ENCODE measurements at regions not wholly inside any gene's neighbourhood (a gene's known extent, or its start where the extent isn't known, plus 50 kb on each side); places are given as distances from the start of the nearest gene placed in this dataset.

DNA sequence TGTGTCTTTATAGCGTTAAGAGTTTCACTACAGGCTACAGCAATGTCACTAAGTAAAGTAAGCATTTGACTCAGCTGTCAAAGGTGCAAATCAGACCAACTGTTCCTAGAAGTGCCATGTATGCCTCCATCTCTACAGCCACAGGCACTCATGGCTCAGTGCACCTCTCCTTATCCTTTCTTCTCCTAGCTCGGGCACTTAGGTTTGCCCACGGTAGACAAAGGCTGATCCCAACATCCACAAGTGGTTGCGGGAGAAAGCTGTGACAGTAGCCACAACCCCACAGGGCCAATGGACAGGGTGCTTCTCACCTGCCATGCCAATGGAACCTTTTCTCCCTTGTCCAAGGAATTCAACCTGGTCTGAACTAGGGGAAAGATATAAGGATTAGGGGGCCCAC, 228.5 kb upstream of the EXOC2 start:
- no peak overlapping the region for H3K4me3 Mint-ChIP-seq
- POLR2A ChIA-PET = no interaction called here
- no peaks in the 10 kb centered on the region for H3K4me1 Mint-ChIP-seq
- DNase-seq (ENCODE audit: low spot score) = no peak
- H3K27ac Mint-ChIP-seq = no peak overlapping the region
- CTCF ChIA-PET = no interaction called here
- no peak for ATAC-seq
- peaks cover 59% of the 10 kb centered on the region for H3K36me3 Mint-ChIP-seq
- peaks cover 18% of the 10 kb centered on the region for H3K27me3 Mint-ChIP-seq (ENCODE audit: low read depth)
- H3K9me3 Mint-ChIP-seq = peaks cover 89% of the 10 kb centered on the region
- TF ChIP-seq CREB1 (CRISPR knock-in tag; IDR thresholded peaks at IDR 0.05) (no peak), SP1 (CRISPR knock-in tag; conservative IDR thresholded peaks at IDR 0.05) (no peak), NR1H2 (CRISPR knock-in tag; IDR thresholded peaks at IDR 0.05) (no peak), ZNF219 (CRISPR knock-in tag; IDR thresholded peaks at IDR 0.05; ENCODE audit: borderline replicate concordance) (no peak), SMAD4 (CRISPR knock-in tag; IDR thresholded peaks at IDR 0.05) (no peak), GRHL2 (CRISPR knock-in tag; IDR thresholded peaks at IDR 0.05; ENCODE audit: insufficient replicate concordance, severe bottlenecking) (no peak), GTF2I (CRISPR knock-in tag; conservative IDR thresholded peaks at IDR 0.05) (no peak), TP53 (CRISPR knock-in tag; IDR thresholded peaks at IDR 0.05) (no peak), ELF4 (CRISPR knock-in tag; IDR thresholded peaks at IDR 0.05; ENCODE audit: low read depth) (no peak), IRF2 (CRISPR knock-in tag; IDR thresholded peaks at IDR 0.05; ENCODE audit: borderline replicate concordance, low read depth) (no peak), MYBL2 (CRISPR knock-in tag; IDR thresholded peaks at IDR 0.05) (no peak), SMAD3 (CRISPR knock-in tag; IDR thresholded peaks at IDR 0.05; ENCODE audit: borderline replicate concordance) (no peak)
- TF ChIP-seq, protein P1, sequence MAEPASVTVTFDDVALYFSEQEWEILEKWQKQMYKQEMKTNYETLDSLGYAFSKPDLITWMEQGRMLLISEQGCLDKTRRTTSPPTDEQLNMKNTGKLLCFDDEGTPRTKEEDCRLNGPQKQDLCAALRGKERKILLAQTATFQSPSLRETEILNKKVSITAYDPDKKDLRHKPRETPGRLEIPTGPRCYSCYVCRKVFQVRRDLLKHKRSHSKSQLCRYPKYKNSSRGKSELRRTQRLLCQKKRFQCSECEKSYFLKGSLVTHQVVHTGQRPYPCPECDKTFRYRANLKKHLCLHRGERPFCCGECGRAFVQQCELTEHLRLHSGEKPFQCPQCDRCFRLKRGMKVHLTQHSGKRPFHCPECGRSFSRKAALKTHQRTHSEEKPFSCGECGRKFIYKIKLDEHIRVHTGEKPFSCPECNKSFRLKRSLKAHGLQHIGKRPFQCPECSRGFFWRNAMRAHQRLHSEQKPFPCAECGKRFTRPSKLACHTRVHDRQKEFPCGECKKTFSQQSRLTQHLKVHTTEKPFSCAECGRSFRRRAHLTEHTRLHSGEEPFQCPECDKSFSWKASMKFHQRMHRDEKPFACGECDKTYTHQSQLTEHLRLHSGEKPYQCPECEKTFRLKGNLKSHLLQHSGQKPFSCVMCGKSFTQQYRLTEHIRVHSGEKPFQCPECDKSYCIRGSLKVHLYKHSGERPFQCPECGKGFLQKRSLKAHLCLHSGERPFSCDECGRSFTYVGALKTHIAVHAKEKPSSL (CRISPR knock-in tag; conservative IDR thresholded peaks at IDR 0.05) = no peak
- TF ChIP-seq, protein P2, sequence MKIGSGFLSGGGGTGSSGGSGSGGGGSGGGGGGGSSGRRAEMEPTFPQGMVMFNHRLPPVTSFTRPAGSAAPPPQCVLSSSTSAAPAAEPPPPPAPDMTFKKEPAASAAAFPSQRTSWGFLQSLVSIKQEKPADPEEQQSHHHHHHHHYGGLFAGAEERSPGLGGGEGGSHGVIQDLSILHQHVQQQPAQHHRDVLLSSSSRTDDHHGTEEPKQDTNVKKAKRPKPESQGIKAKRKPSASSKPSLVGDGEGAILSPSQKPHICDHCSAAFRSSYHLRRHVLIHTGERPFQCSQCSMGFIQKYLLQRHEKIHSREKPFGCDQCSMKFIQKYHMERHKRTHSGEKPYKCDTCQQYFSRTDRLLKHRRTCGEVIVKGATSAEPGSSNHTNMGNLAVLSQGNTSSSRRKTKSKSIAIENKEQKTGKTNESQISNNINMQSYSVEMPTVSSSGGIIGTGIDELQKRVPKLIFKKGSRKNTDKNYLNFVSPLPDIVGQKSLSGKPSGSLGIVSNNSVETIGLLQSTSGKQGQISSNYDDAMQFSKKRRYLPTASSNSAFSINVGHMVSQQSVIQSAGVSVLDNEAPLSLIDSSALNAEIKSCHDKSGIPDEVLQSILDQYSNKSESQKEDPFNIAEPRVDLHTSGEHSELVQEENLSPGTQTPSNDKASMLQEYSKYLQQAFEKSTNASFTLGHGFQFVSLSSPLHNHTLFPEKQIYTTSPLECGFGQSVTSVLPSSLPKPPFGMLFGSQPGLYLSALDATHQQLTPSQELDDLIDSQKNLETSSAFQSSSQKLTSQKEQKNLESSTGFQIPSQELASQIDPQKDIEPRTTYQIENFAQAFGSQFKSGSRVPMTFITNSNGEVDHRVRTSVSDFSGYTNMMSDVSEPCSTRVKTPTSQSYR (CRISPR knock-in tag; IDR thresholded peaks at IDR 0.05) = no peak
- TF ChIP-seq, protein P3, sequence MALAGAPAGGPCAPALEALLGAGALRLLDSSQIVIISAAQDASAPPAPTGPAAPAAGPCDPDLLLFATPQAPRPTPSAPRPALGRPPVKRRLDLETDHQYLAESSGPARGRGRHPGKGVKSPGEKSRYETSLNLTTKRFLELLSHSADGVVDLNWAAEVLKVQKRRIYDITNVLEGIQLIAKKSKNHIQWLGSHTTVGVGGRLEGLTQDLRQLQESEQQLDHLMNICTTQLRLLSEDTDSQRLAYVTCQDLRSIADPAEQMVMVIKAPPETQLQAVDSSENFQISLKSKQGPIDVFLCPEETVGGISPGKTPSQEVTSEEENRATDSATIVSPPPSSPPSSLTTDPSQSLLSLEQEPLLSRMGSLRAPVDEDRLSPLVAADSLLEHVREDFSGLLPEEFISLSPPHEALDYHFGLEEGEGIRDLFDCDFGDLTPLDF (CRISPR knock-in tag; IDR thresholded peaks at IDR 0.05) = no peak
- TF ChIP-seq, protein P4, sequence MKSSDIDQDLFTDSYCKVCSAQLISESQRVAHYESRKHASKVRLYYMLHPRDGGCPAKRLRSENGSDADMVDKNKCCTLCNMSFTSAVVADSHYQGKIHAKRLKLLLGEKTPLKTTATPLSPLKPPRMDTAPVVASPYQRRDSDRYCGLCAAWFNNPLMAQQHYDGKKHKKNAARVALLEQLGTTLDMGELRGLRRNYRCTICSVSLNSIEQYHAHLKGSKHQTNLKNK (CRISPR knock-in tag; IDR thresholded peaks at IDR 0.05) = no peak
- TF ChIP-seq, protein P5, sequence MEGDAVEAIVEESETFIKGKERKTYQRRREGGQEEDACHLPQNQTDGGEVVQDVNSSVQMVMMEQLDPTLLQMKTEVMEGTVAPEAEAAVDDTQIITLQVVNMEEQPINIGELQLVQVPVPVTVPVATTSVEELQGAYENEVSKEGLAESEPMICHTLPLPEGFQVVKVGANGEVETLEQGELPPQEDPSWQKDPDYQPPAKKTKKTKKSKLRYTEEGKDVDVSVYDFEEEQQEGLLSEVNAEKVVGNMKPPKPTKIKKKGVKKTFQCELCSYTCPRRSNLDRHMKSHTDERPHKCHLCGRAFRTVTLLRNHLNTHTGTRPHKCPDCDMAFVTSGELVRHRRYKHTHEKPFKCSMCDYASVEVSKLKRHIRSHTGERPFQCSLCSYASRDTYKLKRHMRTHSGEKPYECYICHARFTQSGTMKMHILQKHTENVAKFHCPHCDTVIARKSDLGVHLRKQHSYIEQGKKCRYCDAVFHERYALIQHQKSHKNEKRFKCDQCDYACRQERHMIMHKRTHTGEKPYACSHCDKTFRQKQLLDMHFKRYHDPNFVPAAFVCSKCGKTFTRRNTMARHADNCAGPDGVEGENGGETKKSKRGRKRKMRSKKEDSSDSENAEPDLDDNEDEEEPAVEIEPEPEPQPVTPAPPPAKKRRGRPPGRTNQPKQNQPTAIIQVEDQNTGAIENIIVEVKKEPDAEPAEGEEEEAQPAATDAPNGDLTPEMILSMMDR (IDR thresholded peaks at IDR 0.05) = no peak
- TF ChIP-seq, protein P6, sequence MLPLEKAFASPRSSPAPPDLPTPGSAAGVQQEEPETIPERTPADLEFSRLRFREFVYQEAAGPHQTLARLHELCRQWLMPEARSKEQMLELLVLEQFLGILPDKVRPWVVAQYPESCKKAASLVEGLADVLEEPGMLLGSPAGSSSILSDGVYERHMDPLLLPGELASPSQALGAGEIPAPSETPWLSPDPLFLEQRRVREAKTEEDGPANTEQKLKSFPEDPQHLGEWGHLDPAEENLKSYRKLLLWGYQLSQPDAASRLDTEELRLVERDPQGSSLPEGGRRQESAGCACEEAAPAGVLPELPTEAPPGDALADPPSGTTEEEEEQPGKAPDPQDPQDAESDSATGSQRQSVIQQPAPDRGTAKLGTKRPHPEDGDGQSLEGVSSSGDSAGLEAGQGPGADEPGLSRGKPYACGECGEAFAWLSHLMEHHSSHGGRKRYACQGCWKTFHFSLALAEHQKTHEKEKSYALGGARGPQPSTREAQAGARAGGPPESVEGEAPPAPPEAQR (CRISPR knock-in tag; IDR thresholded peaks at IDR 0.05) = no peak
